ENCODE measurements at regions not wholly inside any gene's neighbourhood (a gene's known extent, or its start where the extent isn't known, plus 50 kb on each side); places are given as distances from the start of the nearest gene placed in this dataset.

- H3K14ac ChIP-seq (ENCODE audit: low read length in 2 of 2) = no peak overlapping the region
- no peak overlapping the region for H3K4me3 ChIP-seq (ENCODE audit: insufficient read depth in 1 of 2, low read depth in 1 of 2, low read length in 2 of 2)
- H3K9me3 ChIP-seq (ENCODE audit: control insufficient read depth, low read length) = peaks cover 11% of the 10 kb centered on the region
- H3K27me3 ChIP-seq (ENCODE audit: control insufficient read depth in 1 of 2, insufficient read depth in 1 of 2, low read length in 2 of 2) = no peaks in the 10 kb centered on the region
- peaks cover 2% of the 10 kb centered on the region for H3K4me1 ChIP-seq (ENCODE audit: control insufficient read depth, insufficient read depth, low read depth, low read length)
- no peak overlapping the region for H2AFZ ChIP-seq (ENCODE audit: low read depth, low read length)
- H2BK12ac ChIP-seq (ENCODE audit: low read length in 2 of 2) = no peak overlapping the region
- H3K18ac ChIP-seq (ENCODE audit: low read depth in 1 of 2, low read length in 2 of 2) = no peak overlapping the region
- H3K27ac ChIP-seq (ENCODE audit: low read length, poor library complexity, severe bottlenecking) = no peak overlapping the region
- no peak overlapping the region for H2BK5ac ChIP-seq (ENCODE audit: low read depth, low read length, poor library complexity, severe bottlenecking)
- H4K8ac ChIP-seq (ENCODE audit: low read length) = no peak overlapping the region
- no peak overlapping the region for H2AK5ac ChIP-seq (ENCODE audit: low read length, severe bottlenecking)
- no peak overlapping the region for H2BK120ac ChIP-seq (ENCODE audit: low read depth, low read length)
- no CpG with 5 or more reads among the region's 4 CpGs for WGBS
- H3K79me1 ChIP-seq (replicated peaks; ENCODE audit: low read length, poor library complexity, severe bottlenecking) = no peaks in the 10 kb centered on the region
- H3K23ac ChIP-seq (ENCODE audit: low read length in 2 of 2) = no peak overlapping the region
- H3K36me3 ChIP-seq (ENCODE audit: control insufficient read depth in 1 of 2, insufficient read depth in 2 of 2, low read depth in 1 of 2, low read length in 2 of 2) = no peaks in the 10 kb centered on the region
- H4K91ac ChIP-seq (ENCODE audit: low read length) = no peak overlapping the region
- DNase-seq = no peak
- H3K4ac ChIP-seq (ENCODE audit: low read depth in 1 of 2, low read length in 2 of 2) = no peak overlapping the region
- H2BK15ac ChIP-seq (ENCODE audit: low read depth, poor library complexity, severe bottlenecking) = no peak overlapping the region
- H3K4me2 ChIP-seq (ENCODE audit: low read length, poor library complexity, severe bottlenecking) = no peak overlapping the region
- H3K9ac ChIP-seq (ENCODE audit: low read length) = no peak overlapping the region
Measured at GRCh38 chr2:226497146-226497909, 302.3 kb downstream of the IRS1 start.

GRCh38 chr2:226496273-226496550 lies 303.4 kb downstream of the IRS1 start:
- Histone ChIP-seq H3K4me1 (ENCODE audit: control insufficient read depth, insufficient read depth, low read depth, low read length) (peaks cover 2% of the 10 kb centered on the region), H2AFZ (ENCODE audit: low read depth, low read length) (no peak overlapping the region), H2BK5ac (ENCODE audit: low read depth, low read length, poor library complexity, severe bottlenecking) (no peak overlapping the region), H4K91ac (ENCODE audit: low read length) (no peak overlapping the region), H3K79me1 (replicated peaks; ENCODE audit: low read length, poor library complexity, severe bottlenecking) (no peaks in the 10 kb centered on the region), H2AK5ac (ENCODE audit: low read length, severe bottlenecking) (no peak overlapping the region), H3K27ac (ENCODE audit: low read length, poor library complexity, severe bottlenecking) (no peak overlapping the region), H2BK12ac (ENCODE audit: low read length in 2 of 2) (no peak overlapping the region), H3K36me3 (ENCODE audit: control insufficient read depth in 1 of 2, insufficient read depth in 2 of 2, low read depth in 1 of 2, low read length in 2 of 2) (no peaks in the 10 kb centered on the region), H3K9me3 (ENCODE audit: control insufficient read depth, low read length) (peaks cover 6% of the 10 kb centered on the region), H3K9ac (ENCODE audit: low read length) (no peak overlapping the region), H2BK15ac (ENCODE audit: low read depth, poor library complexity, severe bottlenecking) (no peak overlapping the region), H2BK120ac (ENCODE audit: low read depth, low read length) (no peak overlapping the region), H4K8ac (ENCODE audit: low read length) (no peak overlapping the region), H3K27me3 (ENCODE audit: control insufficient read depth in 1 of 2, insufficient read depth in 1 of 2, low read length in 2 of 2) (no peaks in the 10 kb centered on the region), H3K18ac (ENCODE audit: low read depth in 1 of 2, low read length in 2 of 2) (no peak overlapping the region), H3K4me3 (ENCODE audit: insufficient read depth in 1 of 2, low read depth in 1 of 2, low read length in 2 of 2) (no peak overlapping the region), H3K23ac (ENCODE audit: low read length in 2 of 2) (no peak overlapping the region), H3K4ac (ENCODE audit: low read depth in 1 of 2, low read length in 2 of 2) (no peak overlapping the region), H3K14ac (ENCODE audit: low read length in 2 of 2) (no peak overlapping the region), H3K4me2 (ENCODE audit: low read length, poor library complexity, severe bottlenecking) (no peak overlapping the region)
- 96% methylated on average over 2 of the region's 2 CpGs for WGBS
- DNase-seq = no peak

GRCh38 chr2:226495466-226496272 lies 304.0 kb downstream of the IRS1 start:
- DNase-seq = no peak
- Histone ChIP-seq H3K36me3 (ENCODE audit: control insufficient read depth in 1 of 2, insufficient read depth in 2 of 2, low read depth in 1 of 2, low read length in 2 of 2) (no peaks in the 10 kb centered on the region), H2BK5ac (ENCODE audit: low read depth, low read length, poor library complexity, severe bottlenecking) (no peak overlapping the region), H3K4me1 (ENCODE audit: control insufficient read depth, insufficient read depth, low read depth, low read length) (peaks cover 2% of the 10 kb centered on the region), H2BK12ac (ENCODE audit: low read length in 2 of 2) (peak overlapping the region; percentile 37 to 59), H3K9me3 (ENCODE audit: control insufficient read depth, low read length) (peaks cover 1% of the 10 kb centered on the region), H4K91ac (ENCODE audit: low read length) (no peak overlapping the region), H2AK5ac (ENCODE audit: low read length, severe bottlenecking) (no peak overlapping the region), H3K27me3 (ENCODE audit: control insufficient read depth in 1 of 2, insufficient read depth in 1 of 2, low read length in 2 of 2) (no peaks in the 10 kb centered on the region), H3K79me1 (replicated peaks; ENCODE audit: low read length, poor library complexity, severe bottlenecking) (no peaks in the 10 kb centered on the region), H2AFZ (ENCODE audit: low read depth, low read length) (no peak overlapping the region), H2BK15ac (ENCODE audit: low read depth, poor library complexity, severe bottlenecking) (no peak overlapping the region), H3K18ac (ENCODE audit: low read depth in 1 of 2, low read length in 2 of 2) (no peak overlapping the region), H2BK120ac (ENCODE audit: low read depth, low read length) (no peak overlapping the region), H3K14ac (ENCODE audit: low read length in 2 of 2) (no peak overlapping the region), H3K4me2 (ENCODE audit: low read length, poor library complexity, severe bottlenecking) (no peak overlapping the region), H3K27ac (ENCODE audit: low read length, poor library complexity, severe bottlenecking) (no peak overlapping the region), H3K23ac (ENCODE audit: low read length in 2 of 2) (no peak overlapping the region), H3K4ac (ENCODE audit: low read depth in 1 of 2, low read length in 2 of 2) (no peak overlapping the region), H3K4me3 (ENCODE audit: insufficient read depth in 1 of 2, low read depth in 1 of 2, low read length in 2 of 2) (no peak overlapping the region), H3K9ac (ENCODE audit: low read length) (no peak overlapping the region), H4K8ac (ENCODE audit: low read length) (no peak overlapping the region)
- WGBS = 95% methylated on average over 8 of the region's 9 CpGs

- Histone ChIP-seq H3K9me3 (ENCODE audit: control insufficient read depth, low read length) (no peaks in the 10 kb centered on the region), H3K4me1 (ENCODE audit: control insufficient read depth, insufficient read depth, low read depth, low read length) (peaks cover 2% of the 10 kb centered on the region), H2AK5ac (ENCODE audit: low read length, severe bottlenecking) (no peak overlapping the region), H4K91ac (ENCODE audit: low read length) (no peak overlapping the region), H3K18ac (ENCODE audit: low read depth in 1 of 2, low read length in 2 of 2) (no peak overlapping the region), H3K36me3 (ENCODE audit: control insufficient read depth in 1 of 2, insufficient read depth in 2 of 2, low read depth in 1 of 2, low read length in 2 of 2) (no peaks in the 10 kb centered on the region), H2BK15ac (ENCODE audit: low read depth, poor library complexity, severe bottlenecking) (no peak overlapping the region), H3K14ac (ENCODE audit: low read length in 2 of 2) (no peak overlapping the region), H3K4me2 (ENCODE audit: low read length, poor library complexity, severe bottlenecking) (no peak overlapping the region), H2BK5ac (ENCODE audit: low read depth, low read length, poor library complexity, severe bottlenecking) (no peak overlapping the region), H4K8ac (ENCODE audit: low read length) (no peak overlapping the region), H3K27ac (ENCODE audit: low read length, poor library complexity, severe bottlenecking) (no peak overlapping the region), H3K4ac (ENCODE audit: low read depth in 1 of 2, low read length in 2 of 2) (no peak overlapping the region), H3K79me1 (replicated peaks; ENCODE audit: low read length, poor library complexity, severe bottlenecking) (no peaks in the 10 kb centered on the region), H3K23ac (ENCODE audit: low read length in 2 of 2) (no peak overlapping the region), H2AFZ (ENCODE audit: low read depth, low read length) (no peak overlapping the region), H2BK120ac (ENCODE audit: low read depth, low read length) (no peak overlapping the region), H3K27me3 (ENCODE audit: control insufficient read depth in 1 of 2, insufficient read depth in 1 of 2, low read length in 2 of 2) (no peaks in the 10 kb centered on the region), H3K4me3 (ENCODE audit: insufficient read depth in 1 of 2, low read depth in 1 of 2, low read length in 2 of 2) (no peak overlapping the region), H3K9ac (ENCODE audit: low read length) (no peak overlapping the region), H2BK12ac (ENCODE audit: low read length in 2 of 2) (no peak overlapping the region)
- 100% methylated on average over 1 of the region's 1 CpG for WGBS
- no peak for DNase-seq
Measured at GRCh38 chr2:226491112-226491511, 308.5 kb downstream of the IRS1 start.

Data from mesenchymal stem cell (in vitro differentiated cells and primary cell).